Stimulated activated naive CD4-positive, alpha-beta T cell treated with Interleukin-2 at 50 U/mL for 16 hours (primary cell): ENCODE measurements at regions not wholly inside any gene's neighbourhood (a gene's known extent, or its start where the extent isn't known, plus 50 kb on each side); places are given as distances from the start of the nearest gene placed in this dataset.

ENCODE experiments used
- DNase-seq: peaks from one replicate; lab custom pipeline; 2025; lab: John Stamatoyannopoulos, UW

GRCh38 chr17:51559778-51560177 is 299.4 kb downstream of the UTP18 start:
- no peak for DNase-seq

GRCh38 chr17:51560398-51560797 is 300.1 kb downstream of the UTP18 start:
- no peak for DNase-seq

GRCh38 chr17:51563961-51564360 is 303.6 kb downstream of the UTP18 start:
- no peak for DNase-seq

- DNase-seq: no peak
These were observed 311.8 kb downstream of the UTP18 start for GRCh38 chr17:51572115-51572514.
